HG02623 (cell line): ENCODE measurements at regions not wholly inside any gene's neighbourhood (a gene's known extent, or its start where the extent isn't known, plus 50 kb on each side); places are given as distances from the start of the nearest gene placed in this dataset.

ENCODE experiments used
- ATAC-seq: cut with Tn5 transposase; IDR thresholded peaks from one replicate; pipeline ENCODE4 v1.9.1; 2021; ENCODE audit warnings: moderate library complexity; ENCODE audit not compliant: unreplicated experiment

GRCh38 chr12:27179400-27180214, 64.5 kb upstream of the STK38L start:
- ATAC-seq = peak; percentile 83

GRCh38 chr12:27180906-27181505, 63.1 kb upstream of the STK38L start:
- no peak for ATAC-seq

- no peak for ATAC-seq
Observed at GRCh38 chr12:27183342-27183741, 60.7 kb upstream of the STK38L start.

- peak; percentile 86 for ATAC-seq
Observed at GRCh38 chr12:27185234-27186021, 58.7 kb upstream of the STK38L start.

GRCh38 chr12:27186022-27186839, 57.9 kb upstream of the STK38L start:
- no peak for ATAC-seq

GRCh38 chr12:27187697-27188096, 56.4 kb upstream of the STK38L start:
- ATAC-seq = no peak

GRCh38 chr12:27190761-27191160, 53.3 kb upstream of the STK38L start:
- no peak for ATAC-seq

GRCh38 chr12:27191531-27191930, 52.6 kb upstream of the STK38L start:
- ATAC-seq = no peak

- no peak for ATAC-seq
Observed at GRCh38 chr12:27192118-27192802, 51.8 kb upstream of the STK38L start.

GRCh38 chr12:27193106-27193505, 51.0 kb upstream of the STK38L start:
- ATAC-seq = no peak

- no peak for ATAC-seq
Observed at GRCh38 chr12:27193854-27194544, 50.1 kb upstream of the STK38L start.
